ENCODE measurements at regions not wholly inside any gene's neighbourhood (a gene's known extent, or its start where the extent isn't known, plus 50 kb on each side); places are given as distances from the start of the nearest gene placed in this dataset.

- DNase-seq: peak; percentile 52
- H3K27ac ChIP-seq (ENCODE audit: low read length): peak overlapping the region; percentile 80
- H2AFZ ChIP-seq (ENCODE audit: low read depth, low read length): peak overlapping the region; percentile 9
- TF ChIP-seq CTCF (IDR thresholded peaks at IDR 0.05; ENCODE audit: borderline replicate concordance, extremely low read depth, low read length, poor library complexity, severe bottlenecking) (peak; percentile 30), EZH2 (IDR thresholded peaks at IDR 0.05; ENCODE audit: borderline replicate concordance, low read depth, low read length, severe bottlenecking) (no peak)
- H3K4me2 ChIP-seq (ENCODE audit: insufficient read depth, low read length): peak overlapping the region; percentile 37
- peaks cover 8% of the 10 kb centered on the region for H3K9me3 ChIP-seq (ENCODE audit: insufficient read depth, low read length, severe bottlenecking)
- no peaks in the 10 kb centered on the region for H3K79me2 ChIP-seq (ENCODE audit: insufficient read depth, low read length)
- no peaks in the 10 kb centered on the region for H4K20me1 ChIP-seq (ENCODE audit: insufficient read depth, low read length)
- peak overlapping the region; percentile 53 for H3K9ac ChIP-seq (ENCODE audit: low read depth, low read length)
- ATAC-seq (ENCODE audit: insufficient read depth, low read depth): peak; percentile 23
- no peak overlapping the region; a peak in 1 of 4 replicates for H3K4me3 ChIP-seq (ENCODE audit: low read depth in 1 of 2, low read length in 2 of 2)
- 0 out of 2 replicates have a peak, but pooled peaks cover 3% of the 10 kb centered on the region for H3K36me3 ChIP-seq (ENCODE audit: insufficient read depth, low read length)
- peaks cover 36% of the 10 kb centered on the region for H3K4me1 ChIP-seq (ENCODE audit: insufficient read depth, low read length)
- H3K27me3 ChIP-seq (ENCODE audit: insufficient read depth, low read length, poor library complexity): no peaks in the 10 kb centered on the region
Observed at GRCh38 chr11:32333320-32333991, 101.9 kb downstream of the WT1 start.

- no peak for TF ChIP-seq EZH2 (IDR thresholded peaks at IDR 0.05; ENCODE audit: borderline replicate concordance, low read depth, low read length, severe bottlenecking)
- TF ChIP-seq CTCF (IDR thresholded peaks at IDR 0.05; ENCODE audit: borderline replicate concordance, extremely low read depth, low read length, poor library complexity, severe bottlenecking): peak; percentile 44
- DNase-seq: peak; percentile 20
- H3K27me3 ChIP-seq (ENCODE audit: insufficient read depth, low read length, poor library complexity): no peaks in the 10 kb centered on the region
Observed at GRCh38 chr11:32334822-32335221, 100.5 kb downstream of the WT1 start.

More at GRCh38 chr11:32334822-32335221, 100.5 kb downstream of the WT1 start:
- 0 out of 2 replicates have a peak, but pooled peaks cover 3% of the 10 kb centered on the region for H3K36me3 ChIP-seq (ENCODE audit: insufficient read depth, low read length)
- H3K4me1 ChIP-seq (ENCODE audit: insufficient read depth, low read length): peaks cover 36% of the 10 kb centered on the region
- H3K27ac ChIP-seq (ENCODE audit: low read length): peak overlapping the region; percentile 80
- no peaks in the 10 kb centered on the region for H3K79me2 ChIP-seq (ENCODE audit: insufficient read depth, low read length)
- no peak for ATAC-seq (ENCODE audit: insufficient read depth, low read depth)
- H3K9me3 ChIP-seq (ENCODE audit: insufficient read depth, low read length, severe bottlenecking): peaks cover 8% of the 10 kb centered on the region
- no peak overlapping the region for H3K4me3 ChIP-seq (ENCODE audit: low read depth in 1 of 2, low read length in 2 of 2)
- H2AFZ ChIP-seq (ENCODE audit: low read depth, low read length): no peak overlapping the region
- no peaks in the 10 kb centered on the region for H4K20me1 ChIP-seq (ENCODE audit: insufficient read depth, low read length)
- no peak overlapping the region for H3K9ac ChIP-seq (ENCODE audit: low read depth, low read length)
- H3K4me2 ChIP-seq (ENCODE audit: insufficient read depth, low read length): no peak overlapping the region

Data from DND-41 (cell line).